ENCODE measurements at regions not wholly inside any gene's neighbourhood (a gene's known extent, or its start where the extent isn't known, plus 50 kb on each side); places are given as distances from the start of the nearest gene placed in this dataset.

GRCh38 chr11:95547186-95547585, 242.4 kb downstream of the FAM76B start:
- no peak for TF ChIP-seq CTCF (conservative IDR thresholded peaks at IDR 0.05; ENCODE audit: low read depth, low read length)
- TF ChIP-seq EZH2 (IDR thresholded peaks at IDR 0.05; ENCODE audit: borderline replicate concordance, low read depth, low read length, poor library complexity, severe bottlenecking), result no peak

Data from A673 (cell line).